HG03565 (cell line): ENCODE measurements at regions not wholly inside any gene's neighbourhood (a gene's known extent, or its start where the extent isn't known, plus 50 kb on each side); places are given as distances from the start of the nearest gene placed in this dataset.
"Not testable (repeated sequence)": the region's sequence is repeated elsewhere in the genome, so short reads cannot be mapped to it uniquely, and the experiment has no call there.

ENCODE experiments used
- ATAC-seq: cut with Tn5 transposase; IDR thresholded peaks from one replicate; pipeline ENCODE4 v1.9.1; 2021; ENCODE audit warnings: mild to moderate bottlenecking, moderate library complexity; ENCODE audit not compliant: unreplicated experiment

DNA sequence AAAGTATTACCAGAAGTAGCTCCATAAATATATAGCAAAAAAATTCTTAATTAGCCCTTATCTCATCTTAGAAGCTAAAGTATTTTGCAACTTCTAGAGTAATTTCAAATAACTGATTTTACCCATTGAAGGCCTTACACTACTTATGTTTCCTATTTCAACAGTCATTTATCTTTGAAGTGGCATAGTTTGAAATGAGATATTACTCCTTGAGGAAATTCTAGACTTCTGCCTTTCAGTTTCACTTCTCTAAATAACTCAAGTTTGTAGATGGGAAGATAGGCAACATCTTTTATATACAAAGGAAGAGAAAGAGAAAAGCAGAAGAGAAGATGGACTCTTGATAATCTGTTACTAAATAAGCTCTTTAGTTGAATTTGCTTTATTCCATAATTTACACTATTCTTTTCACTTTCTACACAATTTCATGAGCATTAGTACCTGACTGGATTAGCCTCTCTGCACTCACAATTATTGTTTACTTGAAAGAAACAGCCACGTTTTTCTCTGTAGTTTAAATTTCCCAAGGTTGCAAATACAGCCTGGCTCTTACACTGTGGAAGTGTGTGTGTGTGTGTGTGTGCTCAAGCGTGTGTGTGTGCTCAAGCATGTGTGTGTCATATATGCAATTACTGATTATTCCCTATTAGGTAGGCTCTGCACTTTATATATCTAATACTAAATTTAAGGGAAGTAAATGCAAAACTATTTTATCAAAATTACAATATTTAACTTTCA, 60.6 kb upstream of the EMB start:
- ATAC-seq: peak; percentile 99

DNA sequence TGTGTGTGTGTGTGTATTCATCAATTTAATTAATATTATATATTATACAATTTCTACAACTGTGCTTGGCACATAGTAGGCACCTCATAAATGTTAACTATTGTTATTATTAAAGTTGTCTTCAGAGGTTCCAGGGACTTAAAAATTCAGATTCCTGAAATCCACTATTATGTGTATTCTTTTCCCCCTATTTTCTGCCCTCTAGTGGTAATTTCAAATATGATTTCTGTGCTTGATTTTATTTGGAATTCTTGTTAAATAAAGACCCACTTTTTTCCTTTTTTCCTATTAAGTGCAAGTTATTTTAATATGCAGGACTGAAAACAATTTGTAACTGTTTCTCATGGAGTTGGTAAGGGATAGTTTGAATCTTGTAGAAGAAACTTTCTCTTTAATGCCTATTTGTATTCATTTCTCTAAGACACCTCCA, 72.0 kb upstream of the EMB start:
- ATAC-seq: not testable (repeated sequence)

- ATAC-seq: not testable (repeated sequence)
Observed at GRCh38 chr5:50521060-50521459, 80.0 kb upstream of the EMB start.

- ATAC-seq: not testable (repeated sequence)
Observed at GRCh38 chr5:50527514-50528060, 86.5 kb upstream of the EMB start.

- no peak for ATAC-seq
Observed at GRCh38 chr5:50535393-50535792, 94.3 kb upstream of the EMB start.

DNA sequence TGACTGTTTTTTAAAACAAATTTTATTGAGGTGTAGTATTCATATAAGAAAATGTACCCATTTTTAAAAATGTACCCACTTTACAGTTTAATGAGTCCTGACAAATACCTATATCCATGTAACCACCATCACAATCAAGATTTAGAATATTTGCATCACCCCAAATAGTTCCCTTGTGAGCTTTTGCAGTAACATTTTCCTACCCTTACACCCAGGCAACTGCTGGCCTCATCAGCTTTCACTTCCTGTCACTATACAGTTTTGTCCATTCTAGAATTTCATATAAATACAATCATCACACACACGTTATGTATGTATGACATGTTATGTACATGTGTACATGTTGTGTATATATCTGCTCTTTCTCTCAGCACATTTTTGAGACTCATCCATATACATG, 96.4 kb upstream of the EMB start:
- peak; percentile 84 for ATAC-seq

DNA sequence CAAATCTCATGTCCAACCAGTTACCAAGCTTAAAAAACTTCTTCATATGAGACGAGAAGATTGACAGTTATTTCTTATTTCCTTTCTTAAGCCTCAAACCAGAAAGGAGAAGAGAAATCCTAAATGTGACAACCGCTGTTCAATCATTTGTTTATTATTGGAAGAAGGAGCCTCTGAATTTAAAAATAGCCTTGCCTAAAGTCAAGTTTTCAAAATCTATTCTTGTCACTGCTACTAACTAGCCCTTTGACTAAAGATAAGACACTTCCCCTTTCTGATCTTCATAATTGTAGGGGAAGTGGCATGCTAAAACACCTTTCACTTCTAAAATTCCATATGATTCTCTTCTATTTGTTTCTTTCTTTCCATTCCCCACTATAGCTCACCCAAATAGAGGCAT, 106.2 kb upstream of the EMB start:
- ATAC-seq: peak; percentile 97

- ATAC-seq: no peak
Observed at GRCh38 chr5:50550267-50550666, 109.2 kb upstream of the EMB start.

DNA sequence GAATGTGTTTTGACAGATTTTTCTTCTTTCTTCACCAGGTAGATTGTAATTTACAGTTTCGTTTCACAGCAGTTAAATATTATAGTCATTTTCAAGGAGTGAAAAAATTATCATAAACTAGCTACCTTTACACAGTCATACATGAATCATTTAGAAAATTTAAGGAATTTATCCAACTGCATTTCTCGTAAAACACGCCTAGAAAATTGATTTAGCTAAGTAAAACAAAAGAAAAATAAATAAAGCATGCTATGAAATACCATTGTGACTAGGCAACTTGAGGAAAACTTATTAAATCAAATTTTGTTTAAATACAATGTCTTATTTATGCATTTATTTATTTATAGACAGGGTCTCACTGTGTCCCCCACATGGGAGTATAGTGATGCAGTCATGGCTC, 109.9 kb upstream of the EMB start:
- no peak for ATAC-seq

- no peak for ATAC-seq
Observed at GRCh38 chr5:50553560-50553984, 112.5 kb upstream of the EMB start.

GRCh38 chr5:50558640-50559039, 107.8 kb upstream of the PARP8 start:
- not testable (repeated sequence) for ATAC-seq

GRCh38 chr5:50559955-50560354, 106.5 kb upstream of the PARP8 start:
- ATAC-seq: no peak

DNA sequence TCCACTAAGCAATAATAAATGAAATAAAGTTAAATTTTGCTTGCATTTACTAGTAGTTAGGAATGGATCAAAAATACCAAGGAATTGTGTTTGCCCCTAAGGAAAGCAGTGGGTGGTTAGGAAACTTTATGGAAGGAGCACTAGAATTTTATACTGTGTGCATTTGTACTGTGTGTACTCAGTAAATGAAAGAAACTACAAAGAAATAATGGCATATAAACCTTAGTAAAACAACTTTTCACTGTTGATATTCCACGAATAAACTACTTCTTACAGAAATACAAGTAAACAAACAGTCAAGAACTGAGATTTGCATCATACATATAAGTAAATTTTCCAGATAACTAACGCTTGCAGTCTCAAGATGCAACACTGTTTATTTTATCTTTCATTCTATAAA, 103.7 kb upstream of the PARP8 start:
- no peak for ATAC-seq

GRCh38 chr5:50564079-50564478, 102.4 kb upstream of the PARP8 start:
- ATAC-seq: peak; percentile 41

DNA sequence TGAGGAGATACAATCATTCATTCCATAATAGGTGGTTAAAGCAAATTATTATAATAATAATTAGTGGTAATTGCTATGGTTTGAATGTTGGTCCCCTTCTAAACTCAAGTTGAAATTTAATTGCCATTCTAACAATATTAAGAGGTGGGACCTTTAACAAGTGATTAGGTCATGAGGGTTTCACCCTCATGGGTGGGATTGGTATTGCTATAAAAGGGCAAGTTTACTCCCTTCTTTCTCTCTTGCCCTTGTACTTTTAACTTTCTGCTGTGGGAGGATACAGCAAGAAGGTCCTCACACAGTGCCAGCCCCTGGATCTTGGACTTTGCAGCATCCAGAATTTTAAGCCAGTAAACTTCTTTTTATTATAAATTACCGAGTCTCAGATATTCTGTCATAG, 101.9 kb upstream of the PARP8 start:
- ATAC-seq: no peak

DNA sequence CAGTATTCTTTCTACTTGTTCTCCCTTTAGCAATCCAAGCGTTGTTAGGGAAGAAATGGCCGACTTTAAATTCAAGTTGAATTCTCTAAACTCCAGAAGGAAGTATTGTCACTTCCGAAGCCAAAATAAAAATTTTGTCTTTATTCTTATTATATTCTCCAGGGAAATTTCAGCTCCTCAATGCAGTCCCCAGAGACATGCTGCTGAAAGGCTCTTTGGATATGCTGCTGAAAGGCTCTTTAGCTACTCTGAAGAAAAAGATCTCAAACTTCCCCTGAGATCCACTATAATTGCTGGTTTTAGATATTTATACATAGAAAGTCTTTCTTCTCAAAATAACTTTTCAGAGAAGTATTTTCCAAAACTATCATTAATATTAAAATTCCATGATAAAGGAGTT, 92.3 kb upstream of the PARP8 start:
- no peak for ATAC-seq

- no peak for ATAC-seq
Observed at GRCh38 chr5:50575740-50576139, 90.7 kb upstream of the PARP8 start.

DNA sequence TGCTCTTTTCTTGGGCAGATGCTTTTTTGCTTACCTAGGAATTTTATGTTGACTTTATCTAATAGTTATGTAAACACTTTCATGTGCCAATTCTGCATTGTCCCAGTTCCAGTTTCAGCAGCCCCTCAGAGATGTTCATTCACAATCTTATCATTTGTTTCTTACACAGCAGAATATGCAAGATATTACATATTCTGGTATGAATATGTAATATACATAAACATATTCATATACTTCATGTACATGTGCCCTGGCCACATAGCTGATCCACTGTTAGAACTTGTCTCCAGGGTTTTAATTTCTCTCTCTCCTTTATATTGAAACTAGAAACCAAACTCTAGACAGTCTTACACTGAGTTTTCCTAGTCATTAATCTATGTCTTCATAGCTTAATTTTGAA, 90.2 kb upstream of the PARP8 start:
- no peak for ATAC-seq

GRCh38 chr5:50576686-50577256, 89.7 kb upstream of the PARP8 start:
- ATAC-seq: peak; percentile 49

DNA sequence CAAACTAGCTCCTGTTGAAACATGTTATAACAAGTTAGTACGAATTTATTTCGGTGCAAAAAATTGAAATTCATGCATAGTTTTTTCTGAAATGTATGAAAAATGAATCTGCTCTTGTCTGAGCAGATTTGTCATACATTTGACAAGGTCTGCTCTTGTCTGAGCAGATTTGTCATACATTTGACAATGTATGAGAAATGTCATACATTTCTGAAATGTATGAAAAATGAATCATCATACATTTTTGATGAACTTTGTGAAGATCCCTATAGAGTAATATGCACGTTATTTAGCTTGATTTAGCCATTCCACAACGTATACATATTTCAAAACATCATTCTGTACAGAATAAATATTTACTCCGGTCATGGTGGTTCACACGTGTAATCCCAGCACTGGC, 85.9 kb upstream of the PARP8 start:
- no peak for ATAC-seq

DNA sequence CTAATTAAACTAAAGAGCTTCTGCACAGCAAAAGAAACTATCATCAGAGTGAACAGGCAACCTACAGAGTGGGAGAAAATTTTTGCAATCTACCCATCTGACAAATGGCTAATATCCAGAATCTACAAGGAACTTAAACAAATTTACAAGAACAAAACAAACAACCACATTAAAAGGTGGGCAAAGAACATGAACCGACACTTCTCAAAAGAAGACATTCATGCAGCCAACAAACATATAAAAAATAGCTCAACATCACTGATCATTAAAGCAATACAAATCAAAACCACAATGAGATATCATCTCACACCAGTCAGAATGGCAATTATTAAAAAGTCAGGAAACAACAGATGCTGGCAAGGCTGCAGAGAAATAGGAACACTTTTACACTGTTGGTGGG, 84.6 kb upstream of the PARP8 start:
- not testable (repeated sequence) for ATAC-seq

- no peak for ATAC-seq
Observed at GRCh38 chr5:50582699-50583098, 83.7 kb upstream of the PARP8 start.
